ENCODE measurements at regions not wholly inside any gene's neighbourhood (a gene's known extent, or its start where the extent isn't known, plus 50 kb on each side); places are given as distances from the start of the nearest gene placed in this dataset.

DNA sequence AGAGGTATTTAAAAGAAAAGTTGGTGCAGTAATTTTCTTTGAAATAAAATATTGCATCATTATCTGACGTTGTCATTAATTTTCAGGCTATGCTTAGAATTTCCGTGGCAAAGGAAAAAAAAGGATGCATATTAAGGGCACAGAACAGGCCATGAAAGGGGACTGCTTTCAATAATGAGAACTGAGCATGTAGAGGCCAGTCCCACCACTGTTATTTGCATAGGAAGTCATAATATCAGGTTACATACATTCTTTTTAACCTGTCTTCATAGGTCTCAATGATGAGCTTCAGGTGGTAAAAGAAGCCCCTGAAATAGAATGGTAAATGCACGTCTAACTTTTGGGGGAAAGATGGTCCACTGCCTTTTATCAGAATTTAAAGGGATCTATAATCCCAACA lies 272.1 kb upstream of the ALCAM start:
- TF ChIP-seq POLR2AphosphoS5 (IDR thresholded peaks at IDR 0.05; ENCODE audit: low read depth): no peak
- TF ChIP-seq, protein P1, sequence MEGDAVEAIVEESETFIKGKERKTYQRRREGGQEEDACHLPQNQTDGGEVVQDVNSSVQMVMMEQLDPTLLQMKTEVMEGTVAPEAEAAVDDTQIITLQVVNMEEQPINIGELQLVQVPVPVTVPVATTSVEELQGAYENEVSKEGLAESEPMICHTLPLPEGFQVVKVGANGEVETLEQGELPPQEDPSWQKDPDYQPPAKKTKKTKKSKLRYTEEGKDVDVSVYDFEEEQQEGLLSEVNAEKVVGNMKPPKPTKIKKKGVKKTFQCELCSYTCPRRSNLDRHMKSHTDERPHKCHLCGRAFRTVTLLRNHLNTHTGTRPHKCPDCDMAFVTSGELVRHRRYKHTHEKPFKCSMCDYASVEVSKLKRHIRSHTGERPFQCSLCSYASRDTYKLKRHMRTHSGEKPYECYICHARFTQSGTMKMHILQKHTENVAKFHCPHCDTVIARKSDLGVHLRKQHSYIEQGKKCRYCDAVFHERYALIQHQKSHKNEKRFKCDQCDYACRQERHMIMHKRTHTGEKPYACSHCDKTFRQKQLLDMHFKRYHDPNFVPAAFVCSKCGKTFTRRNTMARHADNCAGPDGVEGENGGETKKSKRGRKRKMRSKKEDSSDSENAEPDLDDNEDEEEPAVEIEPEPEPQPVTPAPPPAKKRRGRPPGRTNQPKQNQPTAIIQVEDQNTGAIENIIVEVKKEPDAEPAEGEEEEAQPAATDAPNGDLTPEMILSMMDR (IDR thresholded peaks at IDR 0.05; ENCODE audit: insufficient read depth, low read length): no peak

DNA sequence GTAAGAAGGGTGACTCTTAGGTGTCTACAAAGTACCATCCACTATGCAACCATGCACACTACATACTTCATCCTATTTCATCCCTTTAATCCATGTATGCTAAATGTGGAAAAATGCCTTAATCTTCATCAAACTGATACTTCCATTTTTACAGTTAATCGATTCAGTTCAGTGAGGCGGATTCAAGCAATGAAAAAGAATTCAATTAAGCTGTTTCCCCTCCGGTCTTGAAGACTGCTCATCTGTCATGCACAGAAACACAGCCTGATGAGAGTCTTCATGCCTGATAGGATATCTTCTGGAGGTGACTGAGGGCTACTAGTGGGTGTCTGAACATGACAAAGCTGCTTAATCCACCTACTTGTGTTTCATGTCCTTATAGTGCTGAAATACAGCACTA lies 270.6 kb upstream of the ALCAM start:
- no peak for TF ChIP-seq GABPA (IDR thresholded peaks at IDR 0.05; ENCODE audit: low read depth)
- no peak for TF ChIP-seq SPI1 (IDR thresholded peaks at IDR 0.05; ENCODE audit: borderline replicate concordance, low read depth)
- TF ChIP-seq, protein P2, sequence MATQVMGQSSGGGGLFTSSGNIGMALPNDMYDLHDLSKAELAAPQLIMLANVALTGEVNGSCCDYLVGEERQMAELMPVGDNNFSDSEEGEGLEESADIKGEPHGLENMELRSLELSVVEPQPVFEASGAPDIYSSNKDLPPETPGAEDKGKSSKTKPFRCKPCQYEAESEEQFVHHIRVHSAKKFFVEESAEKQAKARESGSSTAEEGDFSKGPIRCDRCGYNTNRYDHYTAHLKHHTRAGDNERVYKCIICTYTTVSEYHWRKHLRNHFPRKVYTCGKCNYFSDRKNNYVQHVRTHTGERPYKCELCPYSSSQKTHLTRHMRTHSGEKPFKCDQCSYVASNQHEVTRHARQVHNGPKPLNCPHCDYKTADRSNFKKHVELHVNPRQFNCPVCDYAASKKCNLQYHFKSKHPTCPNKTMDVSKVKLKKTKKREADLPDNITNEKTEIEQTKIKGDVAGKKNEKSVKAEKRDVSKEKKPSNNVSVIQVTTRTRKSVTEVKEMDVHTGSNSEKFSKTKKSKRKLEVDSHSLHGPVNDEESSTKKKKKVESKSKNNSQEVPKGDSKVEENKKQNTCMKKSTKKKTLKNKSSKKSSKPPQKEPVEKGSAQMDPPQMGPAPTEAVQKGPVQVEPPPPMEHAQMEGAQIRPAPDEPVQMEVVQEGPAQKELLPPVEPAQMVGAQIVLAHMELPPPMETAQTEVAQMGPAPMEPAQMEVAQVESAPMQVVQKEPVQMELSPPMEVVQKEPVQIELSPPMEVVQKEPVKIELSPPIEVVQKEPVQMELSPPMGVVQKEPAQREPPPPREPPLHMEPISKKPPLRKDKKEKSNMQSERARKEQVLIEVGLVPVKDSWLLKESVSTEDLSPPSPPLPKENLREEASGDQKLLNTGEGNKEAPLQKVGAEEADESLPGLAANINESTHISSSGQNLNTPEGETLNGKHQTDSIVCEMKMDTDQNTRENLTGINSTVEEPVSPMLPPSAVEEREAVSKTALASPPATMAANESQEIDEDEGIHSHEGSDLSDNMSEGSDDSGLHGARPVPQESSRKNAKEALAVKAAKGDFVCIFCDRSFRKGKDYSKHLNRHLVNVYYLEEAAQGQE (IDR thresholded peaks at IDR 0.05; ENCODE audit: insufficient replicate concordance, low read depth): no peak
- TF ChIP-seq POLR2AphosphoS5 (IDR thresholded peaks at IDR 0.05; ENCODE audit: low read depth): no peak
- TF ChIP-seq, protein P1 (IDR thresholded peaks at IDR 0.05; ENCODE audit: insufficient read depth, low read length): no peak
- Histone ChIP-seq H3K27me3 (ENCODE audit: insufficient read depth, poor library complexity, severe bottlenecking) (no peaks in the 10 kb centered on the region), H3K27ac (replicated peaks) (no peak overlapping the region), H3K4me3 (replicated peaks; ENCODE audit: insufficient read depth, low read length) (no peak overlapping the region)
- DNase-seq (ENCODE audit: low read depth in 1 of 2, low spot score in 1 of 2): no peak

More for the DNA sequence above, 272.1 kb upstream of the ALCAM start:
- Histone ChIP-seq H3K27me3 (ENCODE audit: insufficient read depth, poor library complexity, severe bottlenecking) (no peaks in the 10 kb centered on the region), H3K4me3 (replicated peaks; ENCODE audit: insufficient read depth, low read length) (no peak overlapping the region), H3K27ac (replicated peaks) (no peak overlapping the region)
- no peak for DNase-seq (ENCODE audit: low read depth in 1 of 2, low spot score in 1 of 2)

DNA sequence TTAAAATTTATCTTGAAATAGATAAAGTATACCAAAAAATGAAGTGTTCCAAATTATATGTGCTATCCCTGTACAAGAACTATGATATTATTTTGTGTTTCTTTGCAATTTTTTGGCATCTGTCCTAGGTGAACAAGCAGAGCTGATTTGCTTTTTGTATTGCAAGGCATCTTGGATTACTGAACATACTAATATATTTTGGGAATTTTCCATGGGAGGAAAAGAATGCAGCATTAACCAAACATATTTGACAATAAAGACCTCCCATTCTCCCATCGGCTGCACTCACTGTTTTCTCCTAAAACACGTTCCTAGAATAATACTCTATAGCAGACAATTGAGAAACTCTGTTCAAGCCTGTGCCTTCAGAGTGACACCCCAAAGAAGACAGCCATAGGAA lies 265.1 kb upstream of the ALCAM start:
- Histone ChIP-seq H3K27ac (replicated peaks) (no peak overlapping the region), H3K4me3 (replicated peaks; ENCODE audit: insufficient read depth, low read length) (no peak overlapping the region), H3K27me3 (ENCODE audit: insufficient read depth, poor library complexity, severe bottlenecking) (no peaks in the 10 kb centered on the region)
- TF ChIP-seq GABPA (IDR thresholded peaks at IDR 0.05; ENCODE audit: low read depth) (no peak), SPI1 (IDR thresholded peaks at IDR 0.05; ENCODE audit: borderline replicate concordance, low read depth) (no peak), POLR2AphosphoS5 (IDR thresholded peaks at IDR 0.05; ENCODE audit: low read depth) (no peak)
- TF ChIP-seq, protein P1 (IDR thresholded peaks at IDR 0.05; ENCODE audit: insufficient read depth, low read length): no peak
- TF ChIP-seq, protein P2 (IDR thresholded peaks at IDR 0.05; ENCODE audit: insufficient replicate concordance, low read depth): no peak
- DNase-seq (ENCODE audit: low read depth in 1 of 2, low spot score in 1 of 2): no peak

DNA sequence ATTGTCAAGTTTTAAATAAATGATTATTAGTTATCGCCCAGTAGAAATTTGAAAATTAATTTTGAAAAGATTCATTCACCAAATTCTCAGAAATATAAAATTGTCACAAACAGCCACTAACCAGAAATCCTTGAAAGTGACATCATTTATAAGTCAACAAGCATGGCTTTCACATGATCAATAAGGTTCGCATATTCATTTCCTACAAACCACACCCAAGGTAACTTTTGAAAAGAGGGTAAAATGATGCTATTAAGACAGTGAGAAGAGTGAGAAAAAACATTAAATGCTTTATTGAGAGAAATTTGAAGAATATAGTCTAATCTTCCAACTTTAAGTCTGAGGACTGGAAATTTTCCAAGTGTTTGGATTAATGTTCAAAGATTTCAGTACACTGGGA lies 263.6 kb upstream of the ALCAM start:
- Histone ChIP-seq H3K27me3 (ENCODE audit: insufficient read depth, poor library complexity, severe bottlenecking) (no peaks in the 10 kb centered on the region), H3K27ac (replicated peaks) (no peak overlapping the region)
- no peak for TF ChIP-seq SPI1 (IDR thresholded peaks at IDR 0.05; ENCODE audit: borderline replicate concordance, low read depth)
- no peak for TF ChIP-seq POLR2AphosphoS5 (IDR thresholded peaks at IDR 0.05; ENCODE audit: low read depth)
- TF ChIP-seq, protein P2 (IDR thresholded peaks at IDR 0.05; ENCODE audit: insufficient replicate concordance, low read depth): no peak
- TF ChIP-seq, protein P1 (IDR thresholded peaks at IDR 0.05; ENCODE audit: insufficient read depth, low read length): no peak
- no peak for TF ChIP-seq GABPA (IDR thresholded peaks at IDR 0.05; ENCODE audit: low read depth)

More for the DNA sequence above, 263.6 kb upstream of the ALCAM start:
- H3K4me3 ChIP-seq (replicated peaks; ENCODE audit: insufficient read depth, low read length): no peak overlapping the region
- no peak for DNase-seq (ENCODE audit: low read depth in 1 of 2, low spot score in 1 of 2)

All from HL-60 (cell line).